ENCODE measurements at regions not wholly inside any gene's neighbourhood (a gene's known extent, or its start where the extent isn't known, plus 50 kb on each side); places are given as distances from the start of the nearest gene placed in this dataset.

DNA sequence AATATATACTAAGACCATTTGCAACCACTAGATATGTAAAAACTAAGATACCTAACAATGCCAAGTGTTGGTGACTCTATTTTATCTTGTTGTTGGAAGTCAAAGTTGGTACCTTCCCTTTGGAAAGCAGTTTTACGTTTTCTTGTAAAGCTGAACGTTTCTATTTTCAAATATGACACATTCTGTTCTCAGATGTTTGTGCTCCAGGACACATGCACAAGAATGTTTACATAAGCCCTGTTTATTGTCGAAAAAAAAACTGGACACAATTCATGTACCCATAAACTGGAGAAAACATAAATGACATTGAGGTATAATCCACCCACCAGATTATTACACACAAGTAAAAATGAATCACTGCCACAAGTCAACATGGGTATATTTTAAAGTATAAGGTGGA is 967.4 kb downstream of the BCL11B start:
- no peak overlapping the region for H3K9ac ChIP-seq (ENCODE audit: low read depth in 1 of 2, low read length in 2 of 2)
- H3K36me3 ChIP-seq (ENCODE audit: control insufficient read depth in 2 of 2, insufficient read depth in 2 of 2, low read length in 2 of 2), result no peaks in the 10 kb centered on the region
- no peaks in the 10 kb centered on the region for H3K4me1 ChIP-seq (ENCODE audit: control insufficient read depth in 2 of 2, insufficient read depth in 2 of 2, low read length in 2 of 2)
- H3K27ac ChIP-seq (ENCODE audit: low read depth in 2 of 2, low read length in 2 of 2), result no peak overlapping the region
- no peaks in the 10 kb centered on the region for H3K27me3 ChIP-seq (ENCODE audit: control insufficient read depth in 2 of 2, insufficient read depth in 2 of 2, low read length in 2 of 2)
- no peak overlapping the region for H3K4me3 ChIP-seq (ENCODE audit: low read length in 2 of 2)
- H3K9me3 ChIP-seq (ENCODE audit: control insufficient read depth in 2 of 2, low read length in 2 of 2), result no peaks in the 10 kb centered on the region

DNA sequence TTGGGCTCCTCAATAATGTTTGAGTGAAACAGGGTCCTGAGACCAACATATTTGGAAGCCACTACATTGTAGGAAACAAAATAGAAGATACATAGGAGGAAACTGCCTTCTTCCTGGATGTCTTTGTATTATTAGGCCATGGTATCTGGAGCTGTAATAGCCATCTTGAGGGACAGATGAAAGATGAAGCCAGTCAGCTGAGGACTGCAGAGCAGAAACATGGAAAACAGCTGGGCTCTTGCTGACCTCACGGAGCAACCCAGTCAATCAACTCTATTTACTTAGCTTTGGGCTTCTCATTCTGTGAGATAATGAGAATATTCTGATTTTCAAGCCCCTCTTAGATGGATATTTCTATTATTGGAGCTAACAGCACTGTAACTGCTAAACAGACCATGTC is 962.4 kb downstream of the BCL11B start:
- H3K4me1 ChIP-seq (ENCODE audit: control insufficient read depth in 2 of 2, insufficient read depth in 2 of 2, low read length in 2 of 2), result no peaks in the 10 kb centered on the region
- no peak overlapping the region for H3K27ac ChIP-seq (ENCODE audit: low read depth in 2 of 2, low read length in 2 of 2)
- H3K9ac ChIP-seq (ENCODE audit: low read depth in 1 of 2, low read length in 2 of 2), result no peak overlapping the region
- no peaks in the 10 kb centered on the region for H3K27me3 ChIP-seq (ENCODE audit: control insufficient read depth in 2 of 2, insufficient read depth in 2 of 2, low read length in 2 of 2)
- H3K4me3 ChIP-seq (ENCODE audit: low read length in 2 of 2), result no peak overlapping the region
- no peaks in the 10 kb centered on the region for H3K9me3 ChIP-seq (ENCODE audit: control insufficient read depth in 2 of 2, low read length in 2 of 2)
- no peaks in the 10 kb centered on the region for H3K36me3 ChIP-seq (ENCODE audit: control insufficient read depth in 2 of 2, insufficient read depth in 2 of 2, low read length in 2 of 2)

DNA sequence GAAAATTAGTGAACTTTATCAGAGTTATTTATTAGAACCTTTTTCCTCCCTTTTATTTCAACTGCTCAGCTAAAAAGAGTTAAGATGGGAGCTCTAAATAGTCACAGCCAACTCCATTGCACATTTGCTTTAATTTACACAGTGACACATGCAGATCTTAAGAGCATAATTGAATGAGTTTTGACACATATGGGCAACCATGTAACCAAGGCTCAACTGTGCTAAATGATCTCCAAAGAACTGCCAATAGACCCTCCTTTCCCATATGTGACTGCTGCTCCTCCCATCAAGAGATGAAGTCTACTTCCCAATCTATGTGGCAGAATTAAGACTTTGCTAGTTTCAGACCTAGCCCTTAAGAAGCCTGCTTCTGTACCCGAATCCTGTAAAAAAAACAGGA is 960.0 kb downstream of the BCL11B start:
- Histone ChIP-seq H3K27ac (ENCODE audit: low read depth in 2 of 2, low read length in 2 of 2) (no peak overlapping the region), H3K27me3 (ENCODE audit: control insufficient read depth in 2 of 2, insufficient read depth in 2 of 2, low read length in 2 of 2) (no peaks in the 10 kb centered on the region), H3K9me3 (ENCODE audit: control insufficient read depth in 2 of 2, low read length in 2 of 2) (no peaks in the 10 kb centered on the region), H3K4me1 (ENCODE audit: control insufficient read depth in 2 of 2, insufficient read depth in 2 of 2, low read length in 2 of 2) (no peaks in the 10 kb centered on the region), H3K9ac (ENCODE audit: low read depth in 1 of 2, low read length in 2 of 2) (no peak overlapping the region), H3K36me3 (ENCODE audit: control insufficient read depth in 2 of 2, insufficient read depth in 2 of 2, low read length in 2 of 2) (no peaks in the 10 kb centered on the region), H3K4me3 (ENCODE audit: low read length in 2 of 2) (no peak overlapping the region)

DNA sequence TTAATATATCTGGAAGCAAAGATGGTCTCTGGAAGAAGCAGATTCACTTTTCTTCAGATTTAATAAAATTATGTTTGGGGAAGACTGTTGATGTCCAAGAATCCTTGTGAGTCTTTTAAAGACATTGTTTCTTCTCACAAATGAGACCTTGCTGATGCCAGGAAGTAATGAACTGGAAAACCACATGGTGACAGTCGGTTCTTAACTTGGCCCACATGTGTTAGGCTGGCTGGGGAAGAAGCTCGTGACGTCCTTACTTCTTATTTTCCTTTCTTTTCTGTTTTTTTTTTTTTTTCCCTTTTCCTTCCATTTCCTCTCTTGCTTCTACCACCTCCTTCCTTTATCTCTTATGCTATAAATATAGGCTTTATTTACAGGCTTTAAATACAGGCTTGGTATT is 950.2 kb downstream of the BCL11B start:
- no peaks in the 10 kb centered on the region for H3K36me3 ChIP-seq (ENCODE audit: control insufficient read depth in 2 of 2, insufficient read depth in 2 of 2, low read length in 2 of 2)
- no peak overlapping the region for H3K4me3 ChIP-seq (ENCODE audit: low read length in 2 of 2)
- no peaks in the 10 kb centered on the region for H3K4me1 ChIP-seq (ENCODE audit: control insufficient read depth in 2 of 2, insufficient read depth in 2 of 2, low read length in 2 of 2)
- no peaks in the 10 kb centered on the region for H3K9me3 ChIP-seq (ENCODE audit: control insufficient read depth in 2 of 2, low read length in 2 of 2)
- no peak overlapping the region for H3K27ac ChIP-seq (ENCODE audit: low read depth in 2 of 2, low read length in 2 of 2)
- no peak overlapping the region for H3K9ac ChIP-seq (ENCODE audit: low read depth in 1 of 2, low read length in 2 of 2)
- no peaks in the 10 kb centered on the region for H3K27me3 ChIP-seq (ENCODE audit: control insufficient read depth in 2 of 2, insufficient read depth in 2 of 2, low read length in 2 of 2)

DNA sequence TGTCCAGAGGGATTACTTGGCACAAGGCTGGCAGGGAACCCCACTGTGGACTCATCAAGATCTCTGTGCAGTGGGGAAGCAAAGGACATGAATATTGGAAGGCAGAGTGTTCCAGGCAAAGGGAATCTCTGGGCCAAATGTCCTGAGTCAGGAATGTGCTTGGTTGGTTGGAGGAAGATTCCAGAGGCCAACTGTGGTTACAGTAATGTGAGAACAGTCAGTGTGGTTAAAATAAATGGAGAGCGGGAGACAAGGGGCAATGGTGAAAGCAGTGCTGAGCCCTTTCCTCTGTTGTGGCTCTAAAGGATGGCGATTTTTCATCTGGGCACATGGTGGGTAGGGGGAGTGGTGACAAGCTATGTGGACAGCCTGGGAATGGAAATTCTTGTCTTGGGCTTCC is 948.2 kb downstream of the BCL11B start:
- H3K4me3 ChIP-seq (ENCODE audit: low read length in 2 of 2), result no peak overlapping the region
- no peaks in the 10 kb centered on the region for H3K27me3 ChIP-seq (ENCODE audit: control insufficient read depth in 2 of 2, insufficient read depth in 2 of 2, low read length in 2 of 2)
- H3K9ac ChIP-seq (ENCODE audit: low read depth in 1 of 2, low read length in 2 of 2), result no peak overlapping the region
- H3K36me3 ChIP-seq (ENCODE audit: control insufficient read depth in 2 of 2, insufficient read depth in 2 of 2, low read length in 2 of 2), result no peaks in the 10 kb centered on the region
- no peaks in the 10 kb centered on the region for H3K4me1 ChIP-seq (ENCODE audit: control insufficient read depth in 2 of 2, insufficient read depth in 2 of 2, low read length in 2 of 2)
- H3K9me3 ChIP-seq (ENCODE audit: control insufficient read depth in 2 of 2, low read length in 2 of 2), result no peaks in the 10 kb centered on the region
- H3K27ac ChIP-seq (ENCODE audit: low read depth in 2 of 2, low read length in 2 of 2), result no peak overlapping the region

DNA sequence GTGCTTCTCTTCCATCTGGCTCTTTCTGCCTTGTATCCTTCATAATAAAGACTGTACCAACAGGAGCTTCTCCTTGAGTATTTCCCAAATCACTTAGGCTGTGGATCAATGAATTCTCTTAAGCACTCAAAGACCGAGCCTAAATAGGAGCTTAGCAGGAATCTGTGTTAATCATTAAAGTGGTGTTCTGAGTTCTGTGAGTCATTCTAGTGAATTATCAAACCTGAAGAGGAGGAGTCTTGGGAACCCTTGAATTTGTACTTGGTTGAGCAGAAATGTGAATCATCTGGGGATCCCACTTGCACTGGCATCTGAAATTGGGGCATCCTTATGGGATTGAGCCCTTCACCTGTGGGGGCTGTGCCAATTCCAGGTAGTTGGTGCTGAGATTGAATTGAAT is 946.2 kb downstream of the BCL11B start:
- Histone ChIP-seq H3K36me3 (ENCODE audit: control insufficient read depth in 2 of 2, insufficient read depth in 2 of 2, low read length in 2 of 2) (no peaks in the 10 kb centered on the region), H3K4me1 (ENCODE audit: control insufficient read depth in 2 of 2, insufficient read depth in 2 of 2, low read length in 2 of 2) (no peaks in the 10 kb centered on the region), H3K9ac (ENCODE audit: low read depth in 1 of 2, low read length in 2 of 2) (no peak overlapping the region), H3K9me3 (ENCODE audit: control insufficient read depth in 2 of 2, low read length in 2 of 2) (no peaks in the 10 kb centered on the region), H3K4me3 (ENCODE audit: low read length in 2 of 2) (no peak overlapping the region), H3K27ac (ENCODE audit: low read depth in 2 of 2, low read length in 2 of 2) (no peak overlapping the region), H3K27me3 (ENCODE audit: control insufficient read depth in 2 of 2, insufficient read depth in 2 of 2, low read length in 2 of 2) (no peaks in the 10 kb centered on the region)

DNA sequence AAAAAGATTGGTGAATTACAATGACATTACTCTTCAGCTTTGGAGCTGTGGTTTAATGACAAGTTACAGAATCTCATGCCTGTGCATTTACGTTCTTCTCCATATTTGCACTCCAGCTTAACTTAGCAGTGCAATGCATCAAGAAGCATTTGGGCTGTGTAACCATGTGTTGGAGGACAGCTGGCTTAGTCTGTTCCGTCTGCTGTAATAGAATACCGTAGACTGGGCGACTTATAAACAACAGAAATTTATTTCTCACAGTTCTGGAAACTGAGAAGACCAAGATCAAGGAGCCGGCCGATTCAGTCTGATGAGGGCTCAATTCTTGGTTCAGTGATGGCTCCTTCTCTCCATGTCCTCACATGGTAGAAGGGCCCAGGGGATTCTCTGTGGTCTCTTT is 943.5 kb downstream of the BCL11B start:
- Histone ChIP-seq H3K4me1 (ENCODE audit: control insufficient read depth in 2 of 2, insufficient read depth in 2 of 2, low read length in 2 of 2) (no peaks in the 10 kb centered on the region), H3K27ac (ENCODE audit: low read depth in 2 of 2, low read length in 2 of 2) (no peak overlapping the region), H3K4me3 (ENCODE audit: low read length in 2 of 2) (no peak overlapping the region), H3K9ac (ENCODE audit: low read depth in 1 of 2, low read length in 2 of 2) (no peak overlapping the region), H3K9me3 (ENCODE audit: control insufficient read depth in 2 of 2, low read length in 2 of 2) (no peaks in the 10 kb centered on the region), H3K36me3 (ENCODE audit: control insufficient read depth in 2 of 2, insufficient read depth in 2 of 2, low read length in 2 of 2) (no peaks in the 10 kb centered on the region), H3K27me3 (ENCODE audit: control insufficient read depth in 2 of 2, insufficient read depth in 2 of 2, low read length in 2 of 2) (no peaks in the 10 kb centered on the region)

DNA sequence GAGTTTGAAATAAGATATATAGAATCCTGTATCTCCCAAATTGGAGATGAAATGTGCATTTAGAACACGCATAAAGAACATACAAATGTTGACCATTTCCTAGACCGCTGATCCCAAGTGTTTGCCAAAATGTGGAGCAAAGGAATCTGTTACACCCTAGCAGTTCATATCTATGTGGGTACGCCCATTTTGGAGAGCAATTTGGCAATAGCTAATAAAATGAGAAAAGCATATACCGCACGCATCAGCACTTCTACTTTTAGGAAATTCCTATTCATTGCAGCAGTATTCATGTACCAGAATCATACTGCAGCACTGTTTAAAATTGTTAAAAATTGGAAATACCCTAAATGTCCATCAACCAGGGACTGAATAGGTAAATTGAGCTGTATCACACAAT is 937.8 kb downstream of the BCL11B start:
- no peak overlapping the region for H3K9ac ChIP-seq (ENCODE audit: low read depth in 1 of 2, low read length in 2 of 2)
- no peaks in the 10 kb centered on the region for H3K27me3 ChIP-seq (ENCODE audit: control insufficient read depth in 2 of 2, insufficient read depth in 2 of 2, low read length in 2 of 2)
- H3K27ac ChIP-seq (ENCODE audit: low read depth in 2 of 2, low read length in 2 of 2), result no peak overlapping the region
- no peaks in the 10 kb centered on the region for H3K4me1 ChIP-seq (ENCODE audit: control insufficient read depth in 2 of 2, insufficient read depth in 2 of 2, low read length in 2 of 2)
- H3K36me3 ChIP-seq (ENCODE audit: control insufficient read depth in 2 of 2, insufficient read depth in 2 of 2, low read length in 2 of 2), result no peaks in the 10 kb centered on the region
- no peaks in the 10 kb centered on the region for H3K9me3 ChIP-seq (ENCODE audit: control insufficient read depth in 2 of 2, low read length in 2 of 2)
- no peak overlapping the region for H3K4me3 ChIP-seq (ENCODE audit: low read length in 2 of 2)

DNA sequence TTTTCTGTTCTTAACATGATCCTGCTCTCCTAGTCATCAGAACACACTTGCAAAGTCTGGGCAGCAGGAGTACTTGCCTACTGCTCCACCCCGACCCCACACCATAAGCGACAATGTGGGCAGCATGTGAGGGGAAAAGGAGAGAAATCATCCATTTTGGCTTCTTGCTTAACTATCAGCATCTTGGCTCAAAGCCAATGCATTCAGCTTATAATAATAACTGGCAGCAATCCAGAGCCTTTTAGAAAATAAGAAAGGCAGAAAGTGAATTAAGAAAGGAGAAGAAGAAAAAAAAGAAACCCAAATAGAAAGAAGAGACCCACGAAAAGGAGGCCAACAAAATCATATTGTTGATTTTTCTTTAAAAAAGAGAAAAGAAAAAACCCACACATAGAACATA is 930.8 kb downstream of the BCL11B start:
- Histone ChIP-seq H3K9ac (ENCODE audit: low read depth in 1 of 2, low read length in 2 of 2) (no peak overlapping the region), H3K27ac (ENCODE audit: low read depth in 2 of 2, low read length in 2 of 2) (no peak overlapping the region), H3K4me1 (ENCODE audit: control insufficient read depth in 2 of 2, insufficient read depth in 2 of 2, low read length in 2 of 2) (no peaks in the 10 kb centered on the region), H3K4me3 (ENCODE audit: low read length in 2 of 2) (no peak overlapping the region), H3K27me3 (ENCODE audit: control insufficient read depth in 2 of 2, insufficient read depth in 2 of 2, low read length in 2 of 2) (no peaks in the 10 kb centered on the region), H3K36me3 (ENCODE audit: control insufficient read depth in 2 of 2, insufficient read depth in 2 of 2, low read length in 2 of 2) (no peaks in the 10 kb centered on the region), H3K9me3 (ENCODE audit: control insufficient read depth in 2 of 2, low read length in 2 of 2) (no peaks in the 10 kb centered on the region)

DNA sequence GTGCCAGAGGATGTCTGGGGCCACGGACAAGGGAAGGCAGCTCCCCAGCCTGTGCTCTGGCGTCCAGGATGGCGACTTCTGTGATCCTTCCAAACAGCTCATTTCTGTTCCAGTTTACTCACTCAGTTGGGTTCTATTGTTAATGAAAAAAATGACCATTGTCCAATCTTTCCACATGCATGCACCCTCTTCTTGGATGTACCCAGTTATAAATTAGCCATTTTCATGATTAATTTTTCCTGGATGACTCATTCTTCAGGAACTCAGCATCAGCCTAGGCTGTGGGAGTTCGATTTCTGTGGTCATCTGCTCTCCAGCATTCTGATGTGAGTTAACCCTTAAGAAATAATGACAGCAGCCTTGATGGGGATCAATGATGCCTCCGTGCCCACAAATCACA is 926.8 kb downstream of the BCL11B start:
- Histone ChIP-seq H3K4me3 (ENCODE audit: low read length in 2 of 2) (no peak overlapping the region), H3K9ac (ENCODE audit: low read depth in 1 of 2, low read length in 2 of 2) (no peak overlapping the region), H3K27ac (ENCODE audit: low read depth in 2 of 2, low read length in 2 of 2) (no peak overlapping the region), H3K36me3 (ENCODE audit: control insufficient read depth in 2 of 2, insufficient read depth in 2 of 2, low read length in 2 of 2) (no peaks in the 10 kb centered on the region), H3K9me3 (ENCODE audit: control insufficient read depth in 2 of 2, low read length in 2 of 2) (no peaks in the 10 kb centered on the region), H3K27me3 (ENCODE audit: control insufficient read depth in 2 of 2, insufficient read depth in 2 of 2, low read length in 2 of 2) (no peaks in the 10 kb centered on the region), H3K4me1 (ENCODE audit: control insufficient read depth in 2 of 2, insufficient read depth in 2 of 2, low read length in 2 of 2) (no peaks in the 10 kb centered on the region)

DNA sequence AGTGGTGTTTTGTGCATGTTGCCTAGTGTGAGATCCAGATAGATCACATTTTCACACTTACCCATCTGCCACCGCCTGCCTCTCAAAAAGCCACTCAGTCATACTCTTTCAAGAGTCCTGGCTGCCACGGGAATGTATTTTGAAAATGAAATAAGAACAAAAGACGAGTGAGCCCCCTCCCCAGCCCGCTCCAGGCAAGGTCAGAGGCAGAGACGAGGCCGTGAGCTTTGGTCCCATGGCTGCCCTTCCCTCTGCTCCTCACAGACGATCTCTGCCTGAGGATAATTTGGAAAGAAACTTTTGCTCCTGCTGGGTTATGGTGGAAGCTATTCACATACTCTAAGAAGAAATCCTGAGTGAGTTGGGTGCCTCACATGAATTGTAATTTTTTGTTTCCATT is 924.3 kb downstream of the BCL11B start:
- no peak overlapping the region for H3K9ac ChIP-seq (ENCODE audit: low read depth in 1 of 2, low read length in 2 of 2)
- no peaks in the 10 kb centered on the region for H3K27me3 ChIP-seq (ENCODE audit: control insufficient read depth in 2 of 2, insufficient read depth in 2 of 2, low read length in 2 of 2)
- no peaks in the 10 kb centered on the region for H3K36me3 ChIP-seq (ENCODE audit: control insufficient read depth in 2 of 2, insufficient read depth in 2 of 2, low read length in 2 of 2)
- no peak overlapping the region for H3K4me3 ChIP-seq (ENCODE audit: low read length in 2 of 2)
- H3K4me1 ChIP-seq (ENCODE audit: control insufficient read depth in 2 of 2, insufficient read depth in 2 of 2, low read length in 2 of 2), result no peaks in the 10 kb centered on the region
- no peak overlapping the region for H3K27ac ChIP-seq (ENCODE audit: low read depth in 2 of 2, low read length in 2 of 2)
- H3K9me3 ChIP-seq (ENCODE audit: control insufficient read depth in 2 of 2, low read length in 2 of 2), result no peaks in the 10 kb centered on the region

Measured in mucosa of rectum (tissue), 2 donors.